OCI-LY7 (cell line): ENCODE measurements at regions not wholly inside any gene's neighbourhood (a gene's known extent, or its start where the extent isn't known, plus 50 kb on each side); places are given as distances from the start of the nearest gene placed in this dataset.

Source experiments
- BruUV-seq: library from RNA; stranded (reverse); fragments of 400-500 nt; replicated peaks from 2 replicates; lab custom pipeline; 2021; lab: Mats Ljungman, UMichigan
- CTCF ChIA-PET: fragments of 300-600 bp; sonication (Branson Sonifier 250); formaldehyde crosslinking; loops from one replicate; lab custom pipeline; 2022; ENCODE audit warnings: antibody characterized with exemption; ENCODE audit not compliant: unreplicated experiment; lab: Charles Lee
- POLR2A ChIA-PET: fragments of 300-600 bp; sonication (Branson Sonifier 250); formaldehyde crosslinking; loops from one replicate; lab custom pipeline; 2022; ENCODE audit warnings: antibody characterized with exemption; lab: Charles Lee
- DNase-seq: peaks from one replicate; pipeline ENCODE4 v3.0.0-alpha.2; 2015; ENCODE audit warnings: low spot score
- H2AFZ ChIP-seq: fragments of 200-600 bp; sonication (generic), shearing (Covaris generic); 2 replicates; pipeline ENCODE4 v1.6.1; 2014; ENCODE audit warnings: mild to moderate bottlenecking, antibody characterized with exemption, low read length, moderate library complexity
- H3K27ac ChIP-seq: fragments of 200-600 bp; sonication (generic); 2 replicates; pipeline ENCODE4 v1.5.1; 2014; ENCODE audit warnings: mixed run types, low read depth, mild to moderate bottlenecking, moderate library complexity, low read length, inconsistent platforms; ENCODE audit not compliant: poor library complexity, severe bottlenecking
- H3K36me3 ChIP-seq: fragments of 200-600 bp; sonication (generic); 2 replicates; pipeline ENCODE4 v1.6.1; 2014; ENCODE audit warnings: mild to moderate bottlenecking, antibody characterized with exemption, low read length, moderate library complexity, mixed read lengths; ENCODE audit not compliant: insufficient read depth
- H3K4me1 ChIP-seq: fragments of 200-600 bp; sonication (generic); 2 replicates; pipeline ENCODE4 v1.5.1; 2014; ENCODE audit warnings: mild to moderate bottlenecking, low read length; ENCODE audit not compliant: insufficient read depth, poor library complexity, severe bottlenecking
- H3K4me2 ChIP-seq: fragments of 200-600 bp; sonication (generic); 2 replicates; pipeline ENCODE4 v1.6.1; 2014; ENCODE audit warnings: mild to moderate bottlenecking, low read length
- H3K4me3 ChIP-seq: fragments of 200-600 bp; sonication (generic); 2 replicates; pipeline ENCODE4 v1.5.1; 2014; ENCODE audit warnings: mild to moderate bottlenecking, low read depth, low read length; ENCODE audit not compliant: poor library complexity, severe bottlenecking
- H3K79me2 ChIP-seq: fragments of 200-600 bp; sonication (generic); 2 replicates; pipeline ENCODE4 v1.6.1; 2016; ENCODE audit warnings: low read depth, mild to moderate bottlenecking, low read length, moderate library complexity, mixed read lengths; ENCODE audit not compliant: insufficient read depth
- H3K9me2 ChIP-seq: fragments of 200-600 bp; sonication (generic); 2 replicates; pipeline ENCODE4 v1.6.1; 2016; ENCODE audit warnings: mild to moderate bottlenecking, low read length, mixed read lengths; ENCODE audit not compliant: insufficient read depth
- H3K9me3 ChIP-seq: fragments of 200-600 bp; sonication (generic); 2 replicates; pipeline ENCODE4 v1.6.1; 2014; ENCODE audit warnings: mild to moderate bottlenecking, mixed run types, low read length, mixed read lengths
- H4K20me1 ChIP-seq: fragments of 200-600 bp; sonication (generic); 2 replicates; pipeline ENCODE4 v1.6.1; 2014; ENCODE audit warnings: mild to moderate bottlenecking, antibody characterized with exemption, low read length, moderate library complexity, mixed read lengths; ENCODE audit not compliant: insufficient read depth
- EZH2phosphoT487 ChIP-seq: fragments of 200-600 bp; sonication (generic); IDR thresholded peaks from 2 replicates; pipeline ENCODE4 v1.6.1; 2018; ENCODE audit warnings: low read depth, borderline replicate concordance, mild to moderate bottlenecking, mixed run types, antibody characterized with exemption, low read length, moderate library complexity, mixed read lengths
- intact Hi-C: fragments of 100-400 bp; cut with micrococcal nuclease; formaldehyde crosslinking; loops from one replicate; pipeline ENCODE4 v1.10.0; 2022; ENCODE audit not compliant: unreplicated experiment
- TF ChIP-seq, protein P1 (sequence below): fragments of 200-600 bp; sonication (generic); conservative IDR thresholded peaks from 2 replicates; pipeline ENCODE4 v1.5.1; 2014; ENCODE audit warnings: mild to moderate bottlenecking, antibody characterized with exemption, low read length, moderate library complexity, mixed read lengths

DNA sequence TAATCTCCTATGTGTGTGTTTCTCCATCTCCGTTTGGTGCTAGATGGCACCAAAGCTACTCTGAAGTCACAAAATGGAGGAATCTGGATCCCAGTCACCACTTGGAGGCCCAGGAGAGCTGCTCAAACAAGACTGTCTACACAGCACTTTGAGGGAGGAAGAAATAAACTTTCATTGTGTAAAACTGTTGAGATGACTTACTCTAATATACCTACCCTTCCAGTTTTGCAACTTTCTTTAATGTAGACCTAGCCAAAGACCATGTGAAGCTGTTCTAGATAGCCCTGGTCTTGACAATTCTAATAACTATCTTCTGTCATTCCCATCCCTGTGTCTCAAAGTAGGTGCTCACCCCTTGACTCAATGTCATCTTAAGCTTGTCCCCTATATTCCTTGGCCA lies 52.8 kb upstream of the TAB3 start:
- CTCF ChIA-PET, result no interaction called here
- no TSS peak for BruUV-seq

DNA sequence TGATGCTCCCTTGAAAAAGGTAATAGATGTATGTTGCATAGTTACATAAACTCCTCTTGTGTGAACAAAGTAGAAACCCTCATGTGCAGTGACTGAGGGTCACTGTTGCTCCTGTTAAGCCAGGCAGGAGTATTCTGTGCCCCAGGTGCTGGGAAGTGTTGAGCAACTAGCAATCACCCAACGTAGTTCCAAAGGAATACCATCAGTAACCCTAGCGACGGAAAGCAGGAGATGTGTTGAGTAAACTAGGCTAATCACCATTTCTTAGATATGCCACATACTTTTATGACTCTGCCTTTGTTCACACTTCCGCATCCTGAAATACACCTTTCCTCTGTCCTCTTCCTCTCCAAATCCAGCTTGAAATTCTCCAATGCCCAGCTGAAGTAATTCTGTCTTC lies 50.9 kb upstream of the TAB3 start:
- Histone ChIP-seq H3K4me1 (no peaks in the 10 kb centered on the region), H3K4me3 (no peak overlapping the region), H2AFZ (no peak overlapping the region), H3K27ac (no peak overlapping the region), H3K79me2 (no peaks in the 10 kb centered on the region), H3K9me2 (no peaks in the 10 kb centered on the region), H3K4me2 (no peak overlapping the region), H3K36me3 (no peaks in the 10 kb centered on the region), H3K9me3 (no peaks in the 10 kb centered on the region), H4K20me1 (no peaks in the 10 kb centered on the region)
- BruUV-seq, result no TSS peak
- no peak for DNase-seq
- intact Hi-C loops, result no loop called here
- ChIA-PET POLR2A (no interaction called here), CTCF (no interaction called here)
- TF ChIP-seq EZH2phosphoT487, result no peak
- TF ChIP-seq, protein P1, sequence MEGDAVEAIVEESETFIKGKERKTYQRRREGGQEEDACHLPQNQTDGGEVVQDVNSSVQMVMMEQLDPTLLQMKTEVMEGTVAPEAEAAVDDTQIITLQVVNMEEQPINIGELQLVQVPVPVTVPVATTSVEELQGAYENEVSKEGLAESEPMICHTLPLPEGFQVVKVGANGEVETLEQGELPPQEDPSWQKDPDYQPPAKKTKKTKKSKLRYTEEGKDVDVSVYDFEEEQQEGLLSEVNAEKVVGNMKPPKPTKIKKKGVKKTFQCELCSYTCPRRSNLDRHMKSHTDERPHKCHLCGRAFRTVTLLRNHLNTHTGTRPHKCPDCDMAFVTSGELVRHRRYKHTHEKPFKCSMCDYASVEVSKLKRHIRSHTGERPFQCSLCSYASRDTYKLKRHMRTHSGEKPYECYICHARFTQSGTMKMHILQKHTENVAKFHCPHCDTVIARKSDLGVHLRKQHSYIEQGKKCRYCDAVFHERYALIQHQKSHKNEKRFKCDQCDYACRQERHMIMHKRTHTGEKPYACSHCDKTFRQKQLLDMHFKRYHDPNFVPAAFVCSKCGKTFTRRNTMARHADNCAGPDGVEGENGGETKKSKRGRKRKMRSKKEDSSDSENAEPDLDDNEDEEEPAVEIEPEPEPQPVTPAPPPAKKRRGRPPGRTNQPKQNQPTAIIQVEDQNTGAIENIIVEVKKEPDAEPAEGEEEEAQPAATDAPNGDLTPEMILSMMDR, result no peak

More for the DNA sequence above, 52.8 kb upstream of the TAB3 start:
- POLR2A ChIA-PET, result no interaction called here
- Histone ChIP-seq H3K4me2 (no peak overlapping the region), H3K4me1 (no peaks in the 10 kb centered on the region), H3K36me3 (no peaks in the 10 kb centered on the region), H3K27ac (no peak overlapping the region), H4K20me1 (no peaks in the 10 kb centered on the region), H3K4me3 (no peak overlapping the region), H3K9me2 (no peaks in the 10 kb centered on the region), H3K79me2 (no peaks in the 10 kb centered on the region), H3K9me3 (no peaks in the 10 kb centered on the region), H2AFZ (no peak overlapping the region)
- TF ChIP-seq, protein P1, result no peak
- no peak for TF ChIP-seq EZH2phosphoT487
- no peak for DNase-seq
- intact Hi-C loops, result no loop called here
